ENCODE measurements at regions not wholly inside any gene's neighbourhood (a gene's known extent, or its start where the extent isn't known, plus 50 kb on each side); places are given as distances from the start of the nearest gene placed in this dataset.

DNA sequence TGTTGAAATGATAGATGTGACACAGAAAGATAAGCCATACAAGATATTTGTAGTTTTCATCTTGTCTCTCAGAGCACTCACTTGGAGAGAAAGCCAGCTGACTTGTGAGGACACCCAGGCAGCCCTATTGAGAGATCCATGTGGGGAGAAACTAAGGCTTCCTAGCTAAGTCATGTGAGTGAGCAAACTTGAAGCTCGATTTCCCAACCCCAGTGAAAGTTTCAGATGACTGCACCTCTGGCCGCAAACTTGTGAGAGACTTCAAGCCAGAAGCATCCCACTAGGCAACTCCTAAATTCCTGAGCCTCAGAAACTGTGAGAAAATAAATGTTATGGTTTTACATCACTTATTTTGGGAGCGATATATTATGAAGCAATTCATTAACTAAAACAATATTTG lies 832.3 kb downstream of the LTN1 start:
- TF ChIP-seq, protein P1, sequence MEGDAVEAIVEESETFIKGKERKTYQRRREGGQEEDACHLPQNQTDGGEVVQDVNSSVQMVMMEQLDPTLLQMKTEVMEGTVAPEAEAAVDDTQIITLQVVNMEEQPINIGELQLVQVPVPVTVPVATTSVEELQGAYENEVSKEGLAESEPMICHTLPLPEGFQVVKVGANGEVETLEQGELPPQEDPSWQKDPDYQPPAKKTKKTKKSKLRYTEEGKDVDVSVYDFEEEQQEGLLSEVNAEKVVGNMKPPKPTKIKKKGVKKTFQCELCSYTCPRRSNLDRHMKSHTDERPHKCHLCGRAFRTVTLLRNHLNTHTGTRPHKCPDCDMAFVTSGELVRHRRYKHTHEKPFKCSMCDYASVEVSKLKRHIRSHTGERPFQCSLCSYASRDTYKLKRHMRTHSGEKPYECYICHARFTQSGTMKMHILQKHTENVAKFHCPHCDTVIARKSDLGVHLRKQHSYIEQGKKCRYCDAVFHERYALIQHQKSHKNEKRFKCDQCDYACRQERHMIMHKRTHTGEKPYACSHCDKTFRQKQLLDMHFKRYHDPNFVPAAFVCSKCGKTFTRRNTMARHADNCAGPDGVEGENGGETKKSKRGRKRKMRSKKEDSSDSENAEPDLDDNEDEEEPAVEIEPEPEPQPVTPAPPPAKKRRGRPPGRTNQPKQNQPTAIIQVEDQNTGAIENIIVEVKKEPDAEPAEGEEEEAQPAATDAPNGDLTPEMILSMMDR (IDR thresholded peaks at IDR 0.05; ENCODE audit: poor library complexity) = no peak
- TF ChIP-seq EZH2 (IDR thresholded peaks at IDR 0.05; ENCODE audit: borderline replicate concordance) = no peak
- no peak for TF ChIP-seq EZH2phosphoT487 (IDR thresholded peaks at IDR 0.05; ENCODE audit: low read depth, severe bottlenecking, unreplicated experiment)
